Right lobe of liver (tissue), 6 donors: ENCODE measurements at regions not wholly inside any gene's neighbourhood (a gene's known extent, or its start where the extent isn't known, plus 50 kb on each side); places are given as distances from the start of the nearest gene placed in this dataset.
"Not testable (repeated sequence)": the region's sequence is repeated elsewhere in the genome, so short reads cannot be mapped to it uniquely, and the experiment has no call there.

Experiments used
- ATAC-seq, 4 donors: fragments of 200-7000 bp; cut with Tn5 transposase; one replicate each; pipeline ENCODE4 v1.9.1; 2020; ENCODE audit warnings: mild to moderate bottlenecking in 4 of 4, moderate library complexity in 4 of 4
- DNase-seq, 3 donors: peaks; one replicate each; pipeline ENCODE4 v3.0.0-alpha.2; 2020
- H3K27ac ChIP-seq, 3 donors: fragments of 200-600 bp; one replicate each; pipeline ENCODE4 v1.8.0; 2022
- H3K27me3 ChIP-seq, 2 donors: fragments of 200-600 bp; one replicate each; pipeline ENCODE4 v1.8.0; 2022
- H3K36me3 ChIP-seq, 4 donors: fragments of 200-600 bp; sonication (generic) in 1 of 4; one replicate each; pipeline versions ENCODE4 v1.5.1 to v1.8.0; 2017 to 2022; ENCODE audit warnings: control low read depth in 1 of 4
- H3K4me1 ChIP-seq, 4 donors: fragments of 200-600 bp; sonication (generic) in 1 of 4; one replicate each; pipeline versions ENCODE4 v1.5.1 to v1.8.0; 2017 to 2022; ENCODE audit warnings: control low read depth in 1 of 4
- H3K4me3 ChIP-seq, 3 donors: fragments of 200-600 bp; one replicate each; pipeline ENCODE4 v1.8.0; 2022
- H3K9me3 ChIP-seq, 4 donors: fragments of 200-600 bp; sonication (generic) in 1 of 4; one replicate each; pipeline versions ENCODE4 v1.5.1 to v1.8.0; 2017 to 2022; ENCODE audit warnings: control low read depth in 1 of 4
- POLR2A ChIP-seq: fragments of 450-650 bp; IDR thresholded peaks from one replicate; pipeline ENCODE4 v1.6.1; 2017; ENCODE audit warnings: antibody characterized with exemption, mild to moderate bottlenecking
- WGBS: methylation state at CpG from one replicate; pipeline ENCODE4 v1.1.6; 2018; ENCODE audit warnings: low coverage, low lambda C conversion rate; ENCODE audit not compliant: insufficient coverage; ENCODE audit errors: missing lambda C conversion rate; 5-methylcytosine and 5-hydroxymethylcytosine counted together
- intact Hi-C, 2 donors: fragments of 100-400 bp; cut with DNase I; formaldehyde crosslinking; loops; one replicate each; pipeline versions ENCODE4 v1.11.2 to v1.14.1; 2022
- TF ChIP-seq, protein P1 (sequence below), 4 donors: fragments of 200-600 bp in 3 of 4; fragments of 450-650 bp in 1 of 4; IDR thresholded peaks; one replicate each; pipeline versions ENCODE4 v1.5.1 to v1.8.0; 2016 to 2022; ENCODE audit warnings: antibody characterized with exemption in 4 of 4, mild to moderate bottlenecking in 2 of 4
- donor health status: DM: no; HTN: yes; CAD: no.
- donor health status: DM: no; HTN: no; CAD: no.
- donor health status: DM: no; HTN: no; CAD: no.
- donor health status: DM: no; HTN: yes; CAD: no.
- donor health status: DM: no; HTN: yes; CAD: no.

DNA sequence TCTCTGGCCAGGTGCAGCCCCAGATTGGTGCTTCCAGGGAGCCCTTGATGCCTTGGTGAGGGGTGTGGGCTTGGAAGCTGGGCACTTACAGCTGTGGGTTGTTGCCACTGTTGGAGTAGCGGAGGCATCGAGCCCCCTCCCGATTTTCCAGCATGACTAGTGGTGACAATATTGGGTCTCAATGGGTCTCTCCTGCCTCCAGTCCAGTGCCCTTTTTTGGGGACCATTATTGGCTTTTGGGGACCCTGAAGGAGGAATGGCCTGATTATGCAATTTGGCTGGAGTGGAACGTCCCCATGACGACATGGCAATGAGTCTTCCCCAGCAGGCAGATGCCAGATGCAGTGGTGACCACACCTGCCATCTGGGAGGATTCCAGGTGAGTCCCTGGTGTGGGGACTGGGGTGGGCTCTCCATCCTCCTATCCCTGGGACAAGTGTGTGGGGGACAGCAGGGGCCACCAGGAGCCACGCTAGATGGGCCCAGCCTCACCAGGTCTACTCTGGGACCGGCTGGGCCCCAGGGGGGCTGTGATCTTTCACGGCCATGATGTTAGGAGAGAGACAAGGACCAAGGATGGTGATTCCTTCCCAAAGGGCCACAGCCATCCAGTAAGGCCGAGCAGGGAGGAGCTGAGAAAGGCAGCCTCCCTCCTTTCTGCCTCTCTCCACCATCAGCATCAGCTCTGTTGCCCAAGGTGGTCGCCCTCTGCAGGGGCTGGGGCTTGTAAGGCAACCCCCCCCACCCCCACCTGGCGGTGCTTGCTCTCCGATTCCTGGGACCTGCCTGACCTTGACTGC, 196.8 kb downstream of the GOLGA6L6 start:
- WGBS = 53% methylated on average over 8 of the region's 12 CpGs
- ATAC-seq (no peak), DNase-seq (no peak)
- Histone ChIP-seq H3K4me3 (no peak overlapping the region), H3K27ac (no peak overlapping the region), H3K4me1 (no peaks in the 10 kb centered on the region), H3K27me3 (peaks cover 0 to 6% of the 10 kb centered on the region in 2 donors), H3K9me3 (no peaks in the 10 kb centered on the region), H3K36me3 (no peaks in the 10 kb centered on the region)
- TF ChIP-seq, protein P1, sequence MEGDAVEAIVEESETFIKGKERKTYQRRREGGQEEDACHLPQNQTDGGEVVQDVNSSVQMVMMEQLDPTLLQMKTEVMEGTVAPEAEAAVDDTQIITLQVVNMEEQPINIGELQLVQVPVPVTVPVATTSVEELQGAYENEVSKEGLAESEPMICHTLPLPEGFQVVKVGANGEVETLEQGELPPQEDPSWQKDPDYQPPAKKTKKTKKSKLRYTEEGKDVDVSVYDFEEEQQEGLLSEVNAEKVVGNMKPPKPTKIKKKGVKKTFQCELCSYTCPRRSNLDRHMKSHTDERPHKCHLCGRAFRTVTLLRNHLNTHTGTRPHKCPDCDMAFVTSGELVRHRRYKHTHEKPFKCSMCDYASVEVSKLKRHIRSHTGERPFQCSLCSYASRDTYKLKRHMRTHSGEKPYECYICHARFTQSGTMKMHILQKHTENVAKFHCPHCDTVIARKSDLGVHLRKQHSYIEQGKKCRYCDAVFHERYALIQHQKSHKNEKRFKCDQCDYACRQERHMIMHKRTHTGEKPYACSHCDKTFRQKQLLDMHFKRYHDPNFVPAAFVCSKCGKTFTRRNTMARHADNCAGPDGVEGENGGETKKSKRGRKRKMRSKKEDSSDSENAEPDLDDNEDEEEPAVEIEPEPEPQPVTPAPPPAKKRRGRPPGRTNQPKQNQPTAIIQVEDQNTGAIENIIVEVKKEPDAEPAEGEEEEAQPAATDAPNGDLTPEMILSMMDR (IDR thresholded peaks at IDR 0.05) = no peak
- no peak for TF ChIP-seq POLR2A
- intact Hi-C loops = no loop called here

DNA sequence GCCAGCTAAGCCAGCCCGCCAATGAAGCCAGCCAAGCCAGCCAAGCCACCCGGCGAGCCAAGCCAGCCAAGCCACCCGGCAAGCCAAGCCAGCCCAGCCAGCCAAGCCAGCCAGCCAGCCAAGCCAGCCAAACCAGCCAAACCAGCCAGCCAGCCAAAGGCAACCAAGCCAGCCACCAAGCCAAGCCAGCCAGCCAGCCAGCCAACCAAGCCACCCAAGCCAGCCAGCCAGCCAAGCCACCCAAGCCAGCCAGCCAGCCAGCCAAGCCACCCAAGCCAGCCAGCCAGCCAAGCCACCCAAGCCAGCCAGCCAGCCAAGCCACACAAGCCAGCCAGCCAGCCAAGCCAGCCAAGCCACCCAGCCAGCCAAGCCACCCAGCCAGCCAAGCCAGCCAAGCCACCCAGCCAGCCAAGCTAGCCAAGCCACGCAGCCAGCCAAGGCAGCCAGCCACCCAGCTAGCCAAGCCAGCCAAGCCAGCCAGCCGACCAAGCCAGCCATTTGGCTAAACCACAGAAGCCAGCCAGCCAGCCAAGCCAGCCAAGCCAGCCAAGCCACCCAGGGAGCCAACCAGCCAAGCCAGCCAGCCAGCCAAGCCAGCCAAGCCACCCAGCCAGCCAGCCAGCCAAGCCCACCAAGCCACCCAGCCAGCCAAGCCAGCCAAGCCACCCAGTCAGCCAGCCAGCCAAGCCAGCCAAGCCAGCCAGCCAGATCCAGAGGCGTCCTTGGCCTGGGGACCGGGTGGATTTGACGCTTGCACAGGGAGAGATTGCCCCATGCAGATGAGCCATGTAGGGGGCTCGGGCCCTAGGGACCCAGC, 198.0 kb downstream of the GOLGA6L6 start:
- H3K27ac ChIP-seq, H3K4me1 ChIP-seq, intact Hi-C loops, ATAC-seq, H3K4me3 ChIP-seq, H3K27me3 ChIP-seq, H3K36me3 ChIP-seq, H3K9me3 ChIP-seq: not testable (repeated sequence)
- 56% methylated on average over 2 of the region's 10 CpGs for WGBS
- DNase-seq = peak in 1 of 3 donors; percentile 44

DNA sequence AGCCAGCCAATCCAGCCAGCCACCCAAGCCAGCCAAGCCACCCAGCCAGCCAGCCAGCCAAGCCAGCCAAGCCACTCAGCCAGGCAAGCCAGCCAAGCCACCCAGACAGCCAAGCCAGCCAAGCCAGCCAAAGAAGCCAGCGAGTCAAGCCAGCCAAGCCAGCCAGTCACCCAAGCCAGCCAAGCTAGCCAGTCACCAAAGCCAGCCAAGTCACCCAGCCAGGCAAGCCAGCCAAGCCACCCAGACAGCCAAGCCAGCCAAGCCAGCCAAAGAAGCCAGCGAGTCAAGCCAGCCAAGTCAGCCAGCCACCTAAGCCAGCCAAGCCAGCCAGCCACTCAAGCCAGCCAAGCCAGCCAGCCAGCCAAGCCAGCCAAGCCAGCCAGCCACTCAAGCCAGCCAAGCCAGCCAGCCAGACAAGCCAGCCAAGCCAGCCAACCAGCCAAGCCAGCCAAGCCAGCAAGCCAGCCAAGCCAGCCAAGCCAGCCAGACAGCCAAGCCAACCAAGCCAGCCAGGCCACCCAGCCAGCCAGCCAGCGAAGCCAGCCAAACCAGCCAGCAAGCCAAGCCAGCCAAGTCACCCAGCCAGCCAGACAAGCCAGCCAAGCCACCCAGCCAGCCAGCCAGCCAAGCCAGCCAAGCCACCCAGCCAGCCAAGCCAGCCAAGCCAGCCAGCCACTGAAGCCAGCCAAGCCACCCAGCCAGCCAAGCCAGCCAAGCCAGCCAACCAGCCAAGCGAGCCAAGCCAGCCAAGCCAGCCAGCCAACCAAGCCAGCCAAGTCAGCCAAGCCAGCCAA, 198.8 kb downstream of the GOLGA6L6 start:
- H3K9me3 ChIP-seq = not testable (repeated sequence)

DNA sequence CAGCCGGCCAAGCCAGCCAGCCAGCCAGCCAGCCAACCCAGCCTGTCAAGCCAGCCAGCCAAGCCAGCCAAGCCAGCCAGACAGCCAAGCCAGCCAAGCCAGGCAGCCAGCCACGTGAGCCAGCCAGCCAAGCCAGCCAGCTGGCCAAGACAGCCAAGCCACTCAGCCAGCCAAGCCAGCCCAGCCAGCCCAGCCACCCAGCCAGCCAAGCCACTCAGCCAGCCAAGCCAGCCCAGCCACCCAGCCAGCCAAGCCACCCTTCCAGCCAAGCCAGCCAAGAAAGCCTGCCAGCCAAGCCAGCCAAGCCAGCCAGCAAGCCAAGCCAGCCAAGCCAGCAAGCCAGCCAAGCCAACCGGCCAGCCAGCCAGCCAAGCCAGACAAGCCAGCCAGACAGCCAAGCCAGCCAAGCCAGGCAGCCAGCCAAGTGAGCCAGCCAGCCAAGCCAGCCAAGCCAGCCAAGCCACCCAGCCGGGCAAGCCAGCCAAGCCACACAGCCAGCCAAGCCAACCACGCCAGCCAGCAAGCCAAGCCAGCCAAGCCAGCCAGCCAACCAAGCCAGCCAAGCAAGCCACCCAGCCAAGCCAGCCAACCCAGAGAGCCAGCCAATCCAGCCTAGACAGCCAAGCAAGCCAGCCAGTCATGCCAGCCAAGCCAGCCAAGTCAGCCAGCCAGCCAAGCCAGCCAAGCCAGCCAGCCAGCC, 199.5 kb downstream of the GOLGA6L6 start:
- Histone ChIP-seq H3K4me1 (no peaks in the 10 kb centered on the region), H3K9me3 (no peaks in the 10 kb centered on the region), H3K27me3 (no peaks in the 10 kb centered on the region), H3K27ac (no peak overlapping the region), H3K36me3 (no peaks in the 10 kb centered on the region), H3K4me3 (no peak overlapping the region)
- ATAC-seq (peak in 3 of 4 donors; percentile 33 to 61 (median 59)), DNase-seq (peak; percentile 70 to 98 (median 77))
- 27% methylated on average over 5 of the region's 5 CpGs for WGBS
- intact Hi-C loops = no loop called here
- TF ChIP-seq, protein P1 (IDR thresholded peaks at IDR 0.05) = no peak
- no peak for TF ChIP-seq POLR2A

More for the DNA sequence above, 198.8 kb downstream of the GOLGA6L6 start:
- H3K27me3 ChIP-seq, H3K36me3 ChIP-seq, ATAC-seq, intact Hi-C loops, H3K4me1 ChIP-seq, H3K27ac ChIP-seq, H3K4me3 ChIP-seq: not testable (repeated sequence)
- 35% methylated on average over 2 of the region's 4 CpGs for WGBS
- DNase-seq = peak in 1 of 3 donors; percentile 51
